ENCODE measurements at regions not wholly inside any gene's neighbourhood (a gene's known extent, or its start where the extent isn't known, plus 50 kb on each side); places are given as distances from the start of the nearest gene placed in this dataset.
"Not testable (repeated sequence)": the region's sequence is repeated elsewhere in the genome, so short reads cannot be mapped to it uniquely, and the experiment has no call there.

- no peak overlapping the region for H3K4me3 ChIP-seq (ENCODE audit: low read depth, low read length)
- DNase-seq (ENCODE audit: low read depth) = no peak
Measured at GRCh38 chr10:91000985-91001384, 80.1 kb upstream of the ANKRD1 start.

GRCh38 chr10:91002656-91003055, 81.8 kb upstream of the ANKRD1 start:
- H3K4me3 ChIP-seq (ENCODE audit: low read depth, low read length) = no peak overlapping the region
- TF ChIP-seq CTCF (conservative IDR thresholded peaks at IDR 0.05; ENCODE audit: low read depth, low read length) = no peak
- peak; percentile 8 for DNase-seq (ENCODE audit: low read depth)

More at GRCh38 chr10:91000985-91001384, 80.1 kb upstream of the ANKRD1 start:
- TF ChIP-seq CTCF (conservative IDR thresholded peaks at IDR 0.05; ENCODE audit: low read depth, low read length) = no peak

- not testable (repeated sequence) for H3K4me3 ChIP-seq (ENCODE audit: low read depth, low read length); DNase-seq (ENCODE audit: low read depth)
Measured at GRCh38 chr10:91003379-91003778, 82.5 kb upstream of the ANKRD1 start.

- not testable (repeated sequence) for DNase-seq (ENCODE audit: low read depth); H3K4me3 ChIP-seq (ENCODE audit: low read depth, low read length)
Measured at GRCh38 chr10:91005276-91005675, 84.4 kb upstream of the ANKRD1 start.

GRCh38 chr10:91006001-91006751, 85.3 kb upstream of the ANKRD1 start:
- peak; percentile 94 for DNase-seq (ENCODE audit: low read depth)
- peak; percentile 99 for TF ChIP-seq CTCF (conservative IDR thresholded peaks at IDR 0.05; ENCODE audit: low read depth, low read length)
- no peak overlapping the region for H3K4me3 ChIP-seq (ENCODE audit: low read depth, low read length)

- no peak for TF ChIP-seq CTCF (conservative IDR thresholded peaks at IDR 0.05; ENCODE audit: low read depth, low read length)
- no peak overlapping the region for H3K4me3 ChIP-seq (ENCODE audit: low read depth, low read length)
- DNase-seq (ENCODE audit: low read depth) = peak; percentile 6
Measured at GRCh38 chr10:91006752-91007346, 86.0 kb upstream of the ANKRD1 start.

GRCh38 chr10:91007655-91008054, 86.8 kb upstream of the ANKRD1 start:
- no peak for TF ChIP-seq CTCF (conservative IDR thresholded peaks at IDR 0.05; ENCODE audit: low read depth, low read length)
- H3K4me3 ChIP-seq (ENCODE audit: low read depth, low read length) = no peak overlapping the region
- no peak for DNase-seq (ENCODE audit: low read depth)

- no peak for TF ChIP-seq CTCF (conservative IDR thresholded peaks at IDR 0.05; ENCODE audit: low read depth, low read length)
- no peak for DNase-seq (ENCODE audit: low read depth)
- H3K4me3 ChIP-seq (ENCODE audit: low read depth, low read length) = no peak overlapping the region
Measured at GRCh38 chr10:91009121-91009520, 88.2 kb upstream of the ANKRD1 start.
